Kidney epithelial cell (primary cell): ENCODE measurements at regions not wholly inside any gene's neighbourhood (a gene's known extent, or its start where the extent isn't known, plus 50 kb on each side); places are given as distances from the start of the nearest gene placed in this dataset.

Source experiments
- DNase-seq: peaks from one replicate; pipeline ENCODE4 v3.0.0-alpha.2; 2010; ENCODE audit warnings: low read depth
- H3K27me3 ChIP-seq: 2 replicates; pipeline ENCODE4 v1.6.0; 2011; ENCODE audit warnings: low read length; ENCODE audit not compliant: control insufficient read depth, insufficient read depth
- H3K36me3 ChIP-seq: 2 replicates; pipeline ENCODE4 v1.5.1; 2011; ENCODE audit warnings: low read length; ENCODE audit not compliant: control insufficient read depth, insufficient read depth
- H3K4me3 ChIP-seq: 2 replicates; pipeline ENCODE4 v1.5.1; 2011; ENCODE audit warnings: low read depth, mild to moderate bottlenecking, control low read depth, low read length
- TF ChIP-seq, protein P1 (sequence below): IDR thresholded peaks from 2 replicates; pipeline ENCODE4 v1.5.1; 2011; ENCODE audit warnings: mild to moderate bottlenecking, moderate library complexity, low read length, control low read depth, inconsistent platforms; ENCODE audit not compliant: insufficient read depth, poor library complexity, severe bottlenecking

DNA sequence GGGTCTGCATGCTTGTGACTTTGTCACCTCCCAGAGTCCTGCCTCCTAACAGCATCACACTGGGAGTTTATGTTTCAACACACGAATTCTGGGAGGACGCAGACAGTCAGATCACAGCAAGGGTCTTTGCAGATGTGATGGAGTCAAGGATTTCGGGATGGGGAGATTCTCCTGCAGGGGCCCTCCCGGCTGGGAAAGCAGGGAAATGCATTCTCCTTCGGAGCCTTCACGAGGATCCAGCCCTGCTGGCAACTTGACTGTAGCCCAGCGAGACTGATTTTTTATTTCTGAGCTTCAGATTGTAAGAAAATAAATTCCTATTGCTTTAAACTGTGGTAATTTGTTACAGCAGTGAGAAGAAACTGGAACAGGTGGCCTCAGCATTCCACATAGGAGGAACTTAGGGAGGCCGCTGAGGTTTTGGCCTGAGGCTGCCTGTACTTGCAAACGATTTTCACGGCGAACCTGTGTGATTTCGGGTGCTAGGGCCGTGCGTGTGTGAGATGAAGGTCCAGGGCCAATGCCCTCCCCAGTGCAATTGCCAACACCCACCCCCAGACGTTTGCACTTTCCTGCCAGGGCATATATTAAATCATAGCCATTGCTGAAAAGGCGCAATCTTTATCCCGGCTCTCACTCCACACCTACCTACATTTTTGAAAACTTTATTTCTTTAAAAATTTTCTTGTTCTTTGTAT is 79.8 kb downstream of the ASB1 start:
- Histone ChIP-seq H3K4me3 (no peak overlapping the region), H3K27me3 (peaks cover 7% of the 10 kb centered on the region), H3K36me3 (no peaks in the 10 kb centered on the region)
- TF ChIP-seq, protein P1, sequence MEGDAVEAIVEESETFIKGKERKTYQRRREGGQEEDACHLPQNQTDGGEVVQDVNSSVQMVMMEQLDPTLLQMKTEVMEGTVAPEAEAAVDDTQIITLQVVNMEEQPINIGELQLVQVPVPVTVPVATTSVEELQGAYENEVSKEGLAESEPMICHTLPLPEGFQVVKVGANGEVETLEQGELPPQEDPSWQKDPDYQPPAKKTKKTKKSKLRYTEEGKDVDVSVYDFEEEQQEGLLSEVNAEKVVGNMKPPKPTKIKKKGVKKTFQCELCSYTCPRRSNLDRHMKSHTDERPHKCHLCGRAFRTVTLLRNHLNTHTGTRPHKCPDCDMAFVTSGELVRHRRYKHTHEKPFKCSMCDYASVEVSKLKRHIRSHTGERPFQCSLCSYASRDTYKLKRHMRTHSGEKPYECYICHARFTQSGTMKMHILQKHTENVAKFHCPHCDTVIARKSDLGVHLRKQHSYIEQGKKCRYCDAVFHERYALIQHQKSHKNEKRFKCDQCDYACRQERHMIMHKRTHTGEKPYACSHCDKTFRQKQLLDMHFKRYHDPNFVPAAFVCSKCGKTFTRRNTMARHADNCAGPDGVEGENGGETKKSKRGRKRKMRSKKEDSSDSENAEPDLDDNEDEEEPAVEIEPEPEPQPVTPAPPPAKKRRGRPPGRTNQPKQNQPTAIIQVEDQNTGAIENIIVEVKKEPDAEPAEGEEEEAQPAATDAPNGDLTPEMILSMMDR = no peak
- DNase-seq = no peak

DNA sequence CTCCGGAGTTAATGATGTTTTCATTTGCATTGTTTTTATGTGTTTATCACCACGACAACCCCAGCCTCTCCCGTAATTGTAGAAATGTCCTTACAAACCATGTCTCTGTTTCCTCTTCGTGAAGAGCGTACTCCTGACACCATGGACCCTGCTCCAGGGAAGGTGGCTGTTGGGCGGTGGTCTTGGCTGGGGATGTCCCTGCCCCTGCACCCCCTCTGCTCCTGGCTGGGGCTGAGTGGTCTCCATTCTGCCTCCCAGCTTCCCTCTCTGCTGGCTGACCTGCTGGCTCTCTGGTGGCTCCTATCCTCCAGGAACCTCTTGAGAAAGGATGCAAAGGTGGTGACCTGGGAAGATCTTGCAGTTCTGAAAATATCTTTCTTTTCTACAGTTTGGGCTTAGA is 81.1 kb downstream of the ASB1 start:
- no peaks in the 10 kb centered on the region for H3K36me3 ChIP-seq
- DNase-seq = no peak
- no peak overlapping the region for H3K4me3 ChIP-seq
- TF ChIP-seq, protein P1 = no peak
- H3K27me3 ChIP-seq = peaks cover 7% of the 10 kb centered on the region

DNA sequence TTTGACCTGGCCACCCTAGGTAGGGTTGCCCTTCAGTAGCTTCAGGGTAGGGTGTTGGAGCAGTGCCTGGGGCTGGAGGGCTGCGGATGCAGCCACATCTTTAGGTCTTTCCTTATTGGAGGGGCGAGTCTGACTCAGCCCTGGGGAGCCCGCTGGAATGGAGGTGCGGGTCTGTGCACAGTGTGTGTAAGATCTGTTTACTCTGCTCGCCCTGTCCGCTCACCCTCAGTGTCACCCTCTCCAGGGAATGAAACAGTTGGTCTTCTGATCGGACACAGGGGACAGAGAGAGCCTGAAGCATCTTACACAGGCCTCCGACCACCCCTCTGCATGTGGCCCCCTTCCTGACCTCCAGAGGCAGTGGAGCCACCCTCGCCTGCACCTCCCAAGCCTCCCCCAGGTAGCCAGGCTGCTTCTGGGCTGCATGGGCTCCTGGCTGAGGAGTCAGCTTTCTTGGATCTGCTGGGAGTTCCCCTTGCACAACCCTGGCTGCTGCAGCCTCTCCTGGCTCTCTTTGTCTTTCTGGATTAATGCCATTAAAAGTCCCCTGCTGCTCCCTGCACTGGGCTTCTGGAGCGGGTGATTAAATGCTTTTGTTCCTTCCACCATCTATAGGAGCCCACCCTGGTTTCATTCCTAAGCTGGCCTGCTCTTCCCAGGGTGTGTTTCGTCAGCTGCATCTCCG is 82.6 kb downstream of the ASB1 start:
- Histone ChIP-seq H3K36me3 (no peaks in the 10 kb centered on the region), H3K27me3 (peaks cover 7% of the 10 kb centered on the region), H3K4me3 (no peak overlapping the region)
- TF ChIP-seq, protein P1 = no peak
- DNase-seq = no peak

DNA sequence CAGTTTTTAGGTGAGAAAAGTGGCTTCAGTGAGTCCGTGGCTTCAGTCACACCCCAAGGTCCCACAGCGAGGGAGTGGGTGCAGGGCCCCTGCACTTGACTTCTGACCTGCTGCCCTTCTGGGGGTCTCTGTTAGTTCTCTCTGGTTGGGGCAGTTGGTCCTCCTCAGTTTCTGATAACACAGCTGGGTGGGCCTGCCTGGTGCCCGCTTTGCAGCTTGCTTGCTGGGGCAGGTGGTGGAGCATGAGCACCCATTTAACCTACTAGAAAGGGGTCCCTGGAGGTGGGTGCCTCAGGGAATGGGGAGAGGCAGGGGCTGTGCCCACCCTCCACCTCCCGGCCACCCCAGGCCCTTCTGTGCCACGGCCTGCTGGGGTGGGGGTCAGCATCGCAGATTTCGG is 83.2 kb downstream of the ASB1 start:
- no peak overlapping the region for H3K4me3 ChIP-seq
- DNase-seq = no peak
- H3K27me3 ChIP-seq = peaks cover 7% of the 10 kb centered on the region
- TF ChIP-seq, protein P1 = no peak
- H3K36me3 ChIP-seq = no peaks in the 10 kb centered on the region

DNA sequence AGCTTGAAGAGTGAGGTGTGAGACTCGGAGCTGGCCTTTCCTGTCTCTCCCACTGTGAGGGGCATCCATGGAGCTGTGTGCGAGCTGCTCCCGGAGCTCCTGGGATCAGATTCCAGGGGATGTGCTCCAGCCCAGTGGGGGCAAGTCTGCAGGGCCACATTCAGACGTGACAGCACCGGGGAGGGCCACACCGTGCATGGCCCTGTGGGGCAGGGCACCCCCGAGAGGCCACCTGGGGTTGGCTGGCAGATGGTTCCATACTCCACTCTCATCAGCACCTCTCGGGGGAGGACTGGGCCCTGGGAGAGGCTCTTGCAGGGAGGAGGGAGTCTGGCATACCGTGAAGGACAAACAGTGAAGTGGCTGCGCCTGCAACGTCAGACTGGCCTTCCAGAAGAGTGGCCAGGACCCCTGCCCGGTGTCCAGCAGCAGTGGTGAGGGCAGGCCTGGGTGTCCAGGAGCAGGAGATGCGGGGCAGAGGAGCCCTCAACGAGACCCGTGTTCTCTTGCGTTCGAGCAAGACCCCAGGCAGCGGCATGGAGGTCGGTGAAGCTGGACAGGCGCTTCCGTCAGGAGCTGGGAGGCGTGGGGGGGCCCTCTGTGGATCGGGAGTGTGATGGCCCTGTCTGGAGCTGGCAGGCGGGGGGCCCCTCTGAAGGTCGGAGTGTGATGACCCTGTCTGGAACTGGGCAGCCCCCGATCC is 84.3 kb downstream of the ASB1 start:
- Histone ChIP-seq H3K27me3 (peaks cover 4% of the 10 kb centered on the region), H3K36me3 (no peaks in the 10 kb centered on the region), H3K4me3 (no peak overlapping the region)
- TF ChIP-seq, protein P1 = no peak
- DNase-seq = no peak
